ENCODE measurements at regions not wholly inside any gene's neighbourhood (a gene's known extent, or its start where the extent isn't known, plus 50 kb on each side); places are given as distances from the start of the nearest gene placed in this dataset.

DNA sequence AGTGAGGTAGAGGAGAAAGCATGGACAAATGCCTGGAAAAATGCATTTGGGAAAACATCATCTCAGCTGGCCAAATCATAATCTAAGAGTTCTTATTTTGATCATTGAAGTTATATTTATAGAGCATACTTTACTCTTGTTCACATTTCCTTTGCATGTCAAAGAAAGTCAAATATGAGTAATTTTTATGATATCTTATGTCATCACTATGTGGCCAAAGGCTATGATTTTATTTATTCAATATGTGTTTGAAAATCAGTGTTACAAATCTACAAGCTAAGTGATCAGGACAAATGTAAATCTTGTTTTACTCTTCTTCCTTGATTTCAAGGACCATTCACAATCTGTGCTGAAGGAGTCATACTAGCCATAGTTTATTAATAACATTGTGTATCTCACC lies 237.2 kb upstream of the DPH6 start:
- TF ChIP-seq POLR2A (IDR thresholded peaks at IDR 0.05) (no peak), EP300 (IDR thresholded peaks at IDR 0.05) (no peak)
- TF ChIP-seq, protein P1, sequence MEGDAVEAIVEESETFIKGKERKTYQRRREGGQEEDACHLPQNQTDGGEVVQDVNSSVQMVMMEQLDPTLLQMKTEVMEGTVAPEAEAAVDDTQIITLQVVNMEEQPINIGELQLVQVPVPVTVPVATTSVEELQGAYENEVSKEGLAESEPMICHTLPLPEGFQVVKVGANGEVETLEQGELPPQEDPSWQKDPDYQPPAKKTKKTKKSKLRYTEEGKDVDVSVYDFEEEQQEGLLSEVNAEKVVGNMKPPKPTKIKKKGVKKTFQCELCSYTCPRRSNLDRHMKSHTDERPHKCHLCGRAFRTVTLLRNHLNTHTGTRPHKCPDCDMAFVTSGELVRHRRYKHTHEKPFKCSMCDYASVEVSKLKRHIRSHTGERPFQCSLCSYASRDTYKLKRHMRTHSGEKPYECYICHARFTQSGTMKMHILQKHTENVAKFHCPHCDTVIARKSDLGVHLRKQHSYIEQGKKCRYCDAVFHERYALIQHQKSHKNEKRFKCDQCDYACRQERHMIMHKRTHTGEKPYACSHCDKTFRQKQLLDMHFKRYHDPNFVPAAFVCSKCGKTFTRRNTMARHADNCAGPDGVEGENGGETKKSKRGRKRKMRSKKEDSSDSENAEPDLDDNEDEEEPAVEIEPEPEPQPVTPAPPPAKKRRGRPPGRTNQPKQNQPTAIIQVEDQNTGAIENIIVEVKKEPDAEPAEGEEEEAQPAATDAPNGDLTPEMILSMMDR (IDR thresholded peaks at IDR 0.05): no peak

Measured in tibial nerve (tissue), 4 donors.